Iris pigment epithelial cell (primary cell): ENCODE measurements at regions not wholly inside any gene's neighbourhood (a gene's known extent, or its start where the extent isn't known, plus 50 kb on each side); places are given as distances from the start of the nearest gene placed in this dataset.

ENCODE experiments used
- DNase-seq: peaks from one replicate; pipeline ENCODE4 v3.0.0-alpha.2; 2011; ENCODE audit warnings: low read depth

GRCh38 chr21:16492892-16493291, 763.1 kb downstream of the USP25 start:
- peak; percentile 47 for DNase-seq

GRCh38 chr21:16496609-16497008, 766.8 kb downstream of the USP25 start:
- DNase-seq, result peak; percentile 9

- no peak for DNase-seq
Measured at GRCh38 chr21:16500271-16500670, 770.5 kb downstream of the USP25 start.

GRCh38 chr21:16502273-16502672, 772.5 kb downstream of the USP25 start:
- DNase-seq, result no peak

GRCh38 chr21:16502897-16503296, 773.1 kb downstream of the USP25 start:
- DNase-seq, result no peak

GRCh38 chr21:16504281-16504680, 774.5 kb downstream of the USP25 start:
- no peak for DNase-seq

- peak; percentile 22 for DNase-seq
Measured at GRCh38 chr21:16504766-16505165, 775.0 kb downstream of the USP25 start.

- DNase-seq, result peak; percentile 58
Measured at GRCh38 chr21:16509476-16509875, 779.7 kb downstream of the USP25 start.

GRCh38 chr21:16514316-16514715, 784.5 kb downstream of the USP25 start:
- peak; percentile 31 for DNase-seq

GRCh38 chr21:16517383-16517782, 787.6 kb downstream of the USP25 start:
- DNase-seq, result peak; percentile 63

GRCh38 chr21:16519036-16519435, 789.3 kb downstream of the USP25 start:
- no peak for DNase-seq

GRCh38 chr21:16519644-16520043, 789.9 kb downstream of the USP25 start:
- no peak for DNase-seq

- peak; percentile 84 for DNase-seq
Measured at GRCh38 chr21:16522548-16522947, 792.8 kb downstream of the USP25 start.

GRCh38 chr21:16530656-16531055, 800.9 kb downstream of the USP25 start:
- DNase-seq, result no peak

GRCh38 chr21:16532840-16533239, 803.1 kb downstream of the USP25 start:
- peak; percentile 79 for DNase-seq

GRCh38 chr21:16533692-16534407, 804.1 kb downstream of the USP25 start:
- no peak for DNase-seq

- peak; percentile 76 for DNase-seq
Measured at GRCh38 chr21:16534408-16535101, 804.8 kb downstream of the USP25 start.

- DNase-seq, result peak; percentile 85
Measured at GRCh38 chr21:16535102-16535422, 805.3 kb downstream of the USP25 start.

GRCh38 chr21:16535626-16536025, 805.8 kb downstream of the USP25 start:
- DNase-seq, result no peak

GRCh38 chr21:16536140-16536539, 806.4 kb downstream of the USP25 start:
- DNase-seq, result no peak

GRCh38 chr21:16536643-16537434, 807.1 kb downstream of the USP25 start:
- DNase-seq, result peak; percentile 43

- no peak for DNase-seq
Measured at GRCh38 chr21:16537501-16537900, 807.7 kb downstream of the USP25 start.

- no peak for DNase-seq
Measured at GRCh38 chr21:16538405-16538804, 808.6 kb downstream of the USP25 start.
